ENCODE measurements at regions not wholly inside any gene's neighbourhood (a gene's known extent, or its start where the extent isn't known, plus 50 kb on each side); places are given as distances from the start of the nearest gene placed in this dataset.

GRCh38 chr12:118778077-118778476 is 203.3 kb upstream of the SRRM4 start:
- intact Hi-C loops (cut with micrococcal nuclease) = no loop called here
- H2AFZ ChIP-seq (ENCODE audit: insufficient read depth, low read depth, low read length, poor library complexity, severe bottlenecking) = no peak overlapping the region

GRCh38 chr12:118780939-118781338 is 200.4 kb upstream of the SRRM4 start:
- no peaks in the 10 kb centered on the region for H3K27me3 ChIP-seq (replicated peaks in 1 of 4; ENCODE audit: control extremely low read depth in 1 of 4, control insufficient read depth in 3 of 4, insufficient read depth in 4 of 4, low read length in 3 of 4)
- no peak overlapping the region for H3K27ac Mint-ChIP-seq
- H4K20me1 ChIP-seq (ENCODE audit: control insufficient read depth, insufficient read depth, low read length, poor library complexity, severe bottlenecking) = no peaks in the 10 kb centered on the region
- DNase-seq = no peak
- H2AFZ ChIP-seq (ENCODE audit: insufficient read depth, low read depth, low read length, poor library complexity, severe bottlenecking) = no peak overlapping the region
- H3K4me1 Mint-ChIP-seq = no peaks in the 10 kb centered on the region
- ChIA-PET CTCF (no interaction called here), POLR2A (no interaction called here)
- no peaks in the 10 kb centered on the region for H3K9me3 Mint-ChIP-seq (ENCODE audit: insufficient read depth)
- no peak overlapping the region for H3K4me3 Mint-ChIP-seq
- H3K36me3 ChIP-seq (replicated peaks in 1 of 2; ENCODE audit: control extremely low read depth in 1 of 2, control insufficient read depth in 1 of 2, extremely low read depth in 1 of 2, insufficient read depth in 2 of 2, low read length in 1 of 2) = no peaks in the 10 kb centered on the region
- TF ChIP-seq CTCF (IDR thresholded peaks at IDR 0.05) (no peak), EZH2 (IDR thresholded peaks at IDR 0.05; ENCODE audit: borderline replicate concordance, insufficient read depth, low read depth, low read length, poor library complexity, severe bottlenecking) (no peak)
- H3K4me3 ChIP-seq (ENCODE audit: control extremely low read depth in 1 of 5, extremely low read depth in 1 of 5, insufficient read depth in 1 of 5, low read depth in 2 of 5, low read length in 4 of 5) = no peak overlapping the region
- peaks cover 0 to 3% (median 0%) of the 10 kb centered on the region in 3 donors for H3K9me3 ChIP-seq (ENCODE audit: control extremely low read depth in 1 of 3, control insufficient read depth in 2 of 3, insufficient read depth in 1 of 3, low read length in 2 of 3)
- 62% methylated on average over 4 of the region's 7 CpGs for WGBS (ENCODE audit: insufficient coverage)
- ATAC-seq (ENCODE audit: low read depth) = no peak
- H3K4me1 ChIP-seq (ENCODE audit: control insufficient read depth in 2 of 2, insufficient read depth in 2 of 2, low read length in 2 of 2) = no peaks in the 10 kb centered on the region
- no peak overlapping the region for H3K27ac ChIP-seq (ENCODE audit: low read length in 2 of 2)
- H3K9ac ChIP-seq (ENCODE audit: low read length) = no peak overlapping the region
- intact Hi-C loops (cut with micrococcal nuclease) = no loop called here
- peaks cover 8% of the 10 kb centered on the region for H3K27me3 Mint-ChIP-seq
- no peak overlapping the region for H3K4me2 ChIP-seq (replicated peaks; ENCODE audit: low read depth, low read length, poor library complexity, severe bottlenecking)
- H3K79me2 ChIP-seq (ENCODE audit: control insufficient read depth, insufficient read depth, low read length) = no peaks in the 10 kb centered on the region

More at GRCh38 chr12:118778077-118778476, 203.3 kb upstream of the SRRM4 start:
- ChIA-PET POLR2A (no interaction called here), CTCF (no interaction called here)
- H3K27ac Mint-ChIP-seq = no peak overlapping the region
- no peak overlapping the region for H3K4me3 Mint-ChIP-seq
- no peak for DNase-seq
- H3K9me3 ChIP-seq (ENCODE audit: control extremely low read depth in 1 of 3, control insufficient read depth in 2 of 3, insufficient read depth in 1 of 3, low read length in 2 of 3) = peaks cover 0 to 13% (median 0%) of the 10 kb centered on the region in 3 donors
- H3K9ac ChIP-seq (ENCODE audit: low read length) = no peak overlapping the region
- no peak for ATAC-seq (ENCODE audit: low read depth)
- no peak for TF ChIP-seq EZH2 (IDR thresholded peaks at IDR 0.05; ENCODE audit: borderline replicate concordance, insufficient read depth, low read depth, low read length, poor library complexity, severe bottlenecking)
- 80% methylated on average over 2 of the region's 2 CpGs for WGBS (ENCODE audit: insufficient coverage)
- H3K27ac ChIP-seq (ENCODE audit: low read length in 2 of 2) = no peak overlapping the region
- H3K79me2 ChIP-seq (ENCODE audit: control insufficient read depth, insufficient read depth, low read length) = no peaks in the 10 kb centered on the region
- no peaks in the 10 kb centered on the region for H3K9me3 Mint-ChIP-seq (ENCODE audit: insufficient read depth)
- peaks cover 0 to 10% (median 3%) of the 10 kb centered on the region in 4 experiments for H3K27me3 ChIP-seq (replicated peaks in 1 of 4; ENCODE audit: control extremely low read depth in 1 of 4, control insufficient read depth in 3 of 4, insufficient read depth in 4 of 4, low read length in 3 of 4)
- H4K20me1 ChIP-seq (ENCODE audit: control insufficient read depth, insufficient read depth, low read length, poor library complexity, severe bottlenecking) = no peaks in the 10 kb centered on the region
- H3K27me3 Mint-ChIP-seq = peaks cover 24% of the 10 kb centered on the region
- H3K4me1 Mint-ChIP-seq = no peaks in the 10 kb centered on the region
- no peaks in the 10 kb centered on the region for H3K4me1 ChIP-seq (ENCODE audit: control insufficient read depth in 2 of 2, insufficient read depth in 2 of 2, low read length in 2 of 2)
- no peak overlapping the region for H3K4me2 ChIP-seq (replicated peaks; ENCODE audit: low read depth, low read length, poor library complexity, severe bottlenecking)
- H3K4me3 ChIP-seq (ENCODE audit: control extremely low read depth in 1 of 5, extremely low read depth in 1 of 5, insufficient read depth in 1 of 5, low read depth in 2 of 5, low read length in 4 of 5) = no peak overlapping the region
- H3K36me3 ChIP-seq (replicated peaks in 1 of 2; ENCODE audit: control extremely low read depth in 1 of 2, control insufficient read depth in 1 of 2, extremely low read depth in 1 of 2, insufficient read depth in 2 of 2, low read length in 1 of 2) = no peaks in the 10 kb centered on the region
